Vagina (tissue), 2 donors: ENCODE measurements at regions not wholly inside any gene's neighbourhood (a gene's known extent, or its start where the extent isn't known, plus 50 kb on each side); places are given as distances from the start of the nearest gene placed in this dataset.
"Not testable (repeated sequence)": the region's sequence is repeated elsewhere in the genome, so short reads cannot be mapped to it uniquely, and the experiment has no call there.

Experiments
- DNase-seq, 2 donors: peaks; one replicate each; pipeline ENCODE4 v3.0.0-alpha.2; 2017; ENCODE audit errors: extremely low spot score in 2 of 2
- H3K27ac ChIP-seq: fragments of 200-600 bp; sonication (generic); one replicate; pipeline ENCODE4 v1.5.1; 2019
- H3K27me3 ChIP-seq: fragments of 200-600 bp; sonication (generic); one replicate; pipeline ENCODE4 v1.5.1; 2019
- H3K36me3 ChIP-seq, 2 donors: fragments of 200-600 bp; sonication (generic); one replicate each; pipeline ENCODE4 v1.5.1; 2017 to 2019
- H3K4me1 ChIP-seq: fragments of 200-600 bp; sonication (generic); one replicate; pipeline ENCODE4 v1.5.1; 2019
- H3K4me3 ChIP-seq, 2 donors: fragments of 200-600 bp; sonication (generic); 1 replicate in 1 of 2; 2 replicates in 1 of 2; pipeline ENCODE4 v1.5.1; 2016 to 2019
- H3K9me3 ChIP-seq: fragments of 200-600 bp; sonication (generic); one replicate; pipeline ENCODE4 v1.5.1; 2019
- CTCF ChIP-seq, 3 experiments: fragments of 450-650 bp in 2 of 3; fragments of 200-600 bp in 1 of 3; sonication (generic) in 1 of 3; IDR thresholded peaks; one replicate each; pipeline ENCODE4 v1.5.1; 2017 to 2019; ENCODE audit warnings: antibody characterized with exemption in 3 of 3, mild to moderate bottlenecking in 2 of 3, moderate library complexity in 2 of 3
- POLR2A ChIP-seq, 2 donors: fragments of 450-650 bp; IDR thresholded peaks; one replicate each; pipeline ENCODE4 v1.6.1; 2017; ENCODE audit warnings: antibody characterized with exemption in 2 of 2, mild to moderate bottlenecking in 2 of 2, moderate library complexity in 2 of 2
- POLR2AphosphoS5 ChIP-seq, 2 donors: sonication (generic); formaldehyde crosslinking; IDR thresholded peaks; one replicate each; pipeline ENCODE4 v1.9.0; 2017; ENCODE audit warnings: antibody characterized with exemption in 2 of 2, mild to moderate bottlenecking in 2 of 2, low read depth in 1 of 2; ENCODE audit not compliant: insufficient read depth in 1 of 2
- intact Hi-C: fragments of 100-400 bp; cut with DNase I; formaldehyde crosslinking; loops from one replicate; pipeline ENCODE4 v1.15.1; 2023

- no peak overlapping the region for H3K27ac ChIP-seq
- no peaks in the 10 kb centered on the region for H3K27me3 ChIP-seq
- no peaks in the 10 kb centered on the region for H3K4me1 ChIP-seq
- no peaks in the 10 kb centered on the region for H3K9me3 ChIP-seq
- intact Hi-C loops: no loop called here
- H3K4me3 ChIP-seq: no peak overlapping the region
- H3K36me3 ChIP-seq: no peaks in the 10 kb centered on the region
- DNase-seq: no peak
- no peak for TF ChIP-seq POLR2AphosphoS5 (IDR thresholded peaks at IDR 0.05; ENCODE audit: insufficient read depth in 1 of 2, low read depth in 1 of 2)
- TF ChIP-seq POLR2A (IDR thresholded peaks at IDR 0.05): no peak
- no peak for TF ChIP-seq CTCF (IDR thresholded peaks at IDR 0.05)
These were observed 151.5 kb upstream of the GOT2 start for GRCh38 chr16:58885528-58886170.

- Histone ChIP-seq H3K27me3 (no peaks in the 10 kb centered on the region), H3K4me1 (no peaks in the 10 kb centered on the region), H3K27ac (no peak overlapping the region), H3K9me3 (no peaks in the 10 kb centered on the region), H3K4me3 (no peak overlapping the region), H3K36me3 (no peaks in the 10 kb centered on the region)
- TF ChIP-seq CTCF (IDR thresholded peaks at IDR 0.05) (no peak), POLR2A (IDR thresholded peaks at IDR 0.05) (no peak)
- intact Hi-C loops: no loop called here
- DNase-seq: no peak
These were observed 150.0 kb upstream of the GOT2 start for GRCh38 chr16:58884141-58884540.

- Histone ChIP-seq H3K27me3 (no peaks in the 10 kb centered on the region), H3K4me1 (no peaks in the 10 kb centered on the region), H3K4me3 (no peak overlapping the region), H3K9me3 (no peaks in the 10 kb centered on the region), H3K27ac (no peak overlapping the region), H3K36me3 (no peaks in the 10 kb centered on the region)
- TF ChIP-seq CTCF (IDR thresholded peaks at IDR 0.05): no peak
- TF ChIP-seq POLR2A (IDR thresholded peaks at IDR 0.05): no peak
- TF ChIP-seq POLR2AphosphoS5 (IDR thresholded peaks at IDR 0.05; ENCODE audit: insufficient read depth in 1 of 2, low read depth in 1 of 2): no peak
- DNase-seq: no peak
- intact Hi-C loops: no loop called here
These were observed 149.0 kb upstream of the GOT2 start for GRCh38 chr16:58883131-58883530.

GRCh38 chr16:58882292-58882691 is 148.2 kb upstream of the GOT2 start:
- H3K27ac ChIP-seq: no peak overlapping the region

GRCh38 chr16:58878641-58879040 is 144.5 kb upstream of the GOT2 start:
- H3K4me1 ChIP-seq, H3K9me3 ChIP-seq, H3K27me3 ChIP-seq, intact Hi-C loops, H3K4me3 ChIP-seq, H3K36me3 ChIP-seq, H3K27ac ChIP-seq, DNase-seq: not testable (repeated sequence)

More at GRCh38 chr16:58882292-58882691, 148.2 kb upstream of the GOT2 start:
- H3K4me1 ChIP-seq: no peaks in the 10 kb centered on the region
- no peak for TF ChIP-seq POLR2AphosphoS5 (IDR thresholded peaks at IDR 0.05; ENCODE audit: insufficient read depth in 1 of 2, low read depth in 1 of 2)
- TF ChIP-seq POLR2A (IDR thresholded peaks at IDR 0.05): no peak
- TF ChIP-seq CTCF (IDR thresholded peaks at IDR 0.05): no peak
- no peak overlapping the region for H3K4me3 ChIP-seq
- intact Hi-C loops: no loop called here
- no peak for DNase-seq
- H3K9me3 ChIP-seq: no peaks in the 10 kb centered on the region
- H3K27me3 ChIP-seq: no peaks in the 10 kb centered on the region
- H3K36me3 ChIP-seq: no peaks in the 10 kb centered on the region
